Ascending aorta (tissue), 2 donors: ENCODE measurements at regions not wholly inside any gene's neighbourhood (a gene's known extent, or its start where the extent isn't known, plus 50 kb on each side); places are given as distances from the start of the nearest gene placed in this dataset.
"Not testable (repeated sequence)": the region's sequence is repeated elsewhere in the genome, so short reads cannot be mapped to it uniquely, and the experiment has no call there.

Experiments used
- DNase-seq, 2 donors: peaks; one replicate each; pipeline ENCODE4 v3.0.0-alpha.2; 2019; ENCODE audit warnings: low spot score in 2 of 2
- H3K27ac ChIP-seq, 2 donors: fragments of 200-600 bp; sonication (generic); one replicate each; pipeline ENCODE4 v1.5.1; 2016 to 2017; ENCODE audit warnings: mild to moderate bottlenecking in 1 of 2
- H3K27me3 ChIP-seq: fragments of 200-600 bp; sonication (generic); one replicate; pipeline ENCODE4 v1.5.1; 2017
- H3K36me3 ChIP-seq, 2 donors: fragments of 200-600 bp; sonication (generic); one replicate each; pipeline ENCODE4 v1.5.1; 2016
- H3K4me1 ChIP-seq, 2 donors: fragments of 200-600 bp; sonication (generic); one replicate each; pipeline ENCODE4 v1.5.1; 2016 to 2017; ENCODE audit warnings: mild to moderate bottlenecking in 1 of 2
- H3K4me3 ChIP-seq, 2 donors: fragments of 200-600 bp; sonication (generic); one replicate each; pipeline ENCODE4 v1.5.1; 2016 to 2017; ENCODE audit warnings: mild to moderate bottlenecking in 1 of 2
- H3K9me3 ChIP-seq, 2 donors: fragments of 200-600 bp; sonication (generic); one replicate each; pipeline ENCODE4 v1.5.1; 2016
- intact Hi-C: fragments of 100-400 bp; cut with DNase I; formaldehyde crosslinking; loops from one replicate; pipeline ENCODE4 v1.15.1; 2023
- TF ChIP-seq, protein P1 (sequence below), 3 experiments: fragments of 200-600 bp in 2 of 3; fragments of 450-650 bp in 1 of 3; sonication (generic) in 2 of 3; IDR thresholded peaks; one replicate each; pipeline ENCODE4 v1.5.1; 2016 to 2019; ENCODE audit warnings: antibody characterized with exemption in 3 of 3, mild to moderate bottlenecking in 1 of 3, moderate library complexity in 1 of 3

DNA sequence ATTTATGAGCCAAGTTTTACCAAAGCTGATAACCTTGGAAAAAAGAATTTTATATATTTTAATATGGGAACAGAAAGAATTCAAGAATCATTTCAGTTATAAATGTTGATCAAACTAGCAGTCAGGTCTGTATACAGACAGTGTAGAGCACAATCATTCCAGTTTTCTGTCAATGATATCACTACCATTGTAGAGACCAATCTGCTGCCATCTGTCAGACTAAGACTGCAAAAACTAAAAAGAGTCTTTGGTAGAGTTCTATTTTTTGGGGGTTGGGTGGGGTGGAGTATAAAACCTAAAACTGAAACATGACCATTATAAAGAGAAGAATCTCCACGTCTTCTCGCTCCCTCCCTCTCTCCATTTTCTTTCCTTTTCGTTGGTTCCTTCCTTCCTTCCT is 204.7 kb upstream of the UBE2E3 start:
- Histone ChIP-seq H3K27ac (no peak overlapping the region), H3K27me3 (no peaks in the 10 kb centered on the region), H3K9me3 (no peaks in the 10 kb centered on the region), H3K4me3 (no peak overlapping the region), H3K36me3 (no peaks in the 10 kb centered on the region), H3K4me1 (no peaks in the 10 kb centered on the region)
- TF ChIP-seq, protein P1, sequence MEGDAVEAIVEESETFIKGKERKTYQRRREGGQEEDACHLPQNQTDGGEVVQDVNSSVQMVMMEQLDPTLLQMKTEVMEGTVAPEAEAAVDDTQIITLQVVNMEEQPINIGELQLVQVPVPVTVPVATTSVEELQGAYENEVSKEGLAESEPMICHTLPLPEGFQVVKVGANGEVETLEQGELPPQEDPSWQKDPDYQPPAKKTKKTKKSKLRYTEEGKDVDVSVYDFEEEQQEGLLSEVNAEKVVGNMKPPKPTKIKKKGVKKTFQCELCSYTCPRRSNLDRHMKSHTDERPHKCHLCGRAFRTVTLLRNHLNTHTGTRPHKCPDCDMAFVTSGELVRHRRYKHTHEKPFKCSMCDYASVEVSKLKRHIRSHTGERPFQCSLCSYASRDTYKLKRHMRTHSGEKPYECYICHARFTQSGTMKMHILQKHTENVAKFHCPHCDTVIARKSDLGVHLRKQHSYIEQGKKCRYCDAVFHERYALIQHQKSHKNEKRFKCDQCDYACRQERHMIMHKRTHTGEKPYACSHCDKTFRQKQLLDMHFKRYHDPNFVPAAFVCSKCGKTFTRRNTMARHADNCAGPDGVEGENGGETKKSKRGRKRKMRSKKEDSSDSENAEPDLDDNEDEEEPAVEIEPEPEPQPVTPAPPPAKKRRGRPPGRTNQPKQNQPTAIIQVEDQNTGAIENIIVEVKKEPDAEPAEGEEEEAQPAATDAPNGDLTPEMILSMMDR (IDR thresholded peaks at IDR 0.05) = no peak
- DNase-seq = no peak
- intact Hi-C loops = no loop called here

DNA sequence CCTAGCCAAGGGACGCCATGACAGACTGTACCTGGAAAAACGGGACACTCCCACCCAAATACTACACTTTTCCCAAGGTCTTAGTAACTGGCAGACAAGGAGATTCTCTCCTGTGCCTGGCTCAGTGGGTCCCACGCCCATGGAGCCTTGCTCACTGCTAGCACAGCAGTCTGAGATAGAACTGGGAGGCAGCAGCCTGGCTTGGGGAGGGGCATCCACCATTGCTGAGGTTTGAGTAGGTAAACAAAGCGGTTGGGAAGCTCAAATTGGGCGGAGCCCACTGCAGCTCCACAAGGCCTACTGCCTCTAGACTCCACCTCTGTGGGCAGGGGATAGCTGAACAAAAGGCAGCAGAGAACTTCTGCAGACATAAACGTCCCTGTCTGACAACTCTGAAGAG is 215.1 kb upstream of the UBE2E3 start:
- H3K27me3 ChIP-seq, H3K4me3 ChIP-seq, H3K36me3 ChIP-seq, DNase-seq, H3K4me1 ChIP-seq, intact Hi-C loops, H3K27ac ChIP-seq, H3K9me3 ChIP-seq: not testable (repeated sequence)

DNA sequence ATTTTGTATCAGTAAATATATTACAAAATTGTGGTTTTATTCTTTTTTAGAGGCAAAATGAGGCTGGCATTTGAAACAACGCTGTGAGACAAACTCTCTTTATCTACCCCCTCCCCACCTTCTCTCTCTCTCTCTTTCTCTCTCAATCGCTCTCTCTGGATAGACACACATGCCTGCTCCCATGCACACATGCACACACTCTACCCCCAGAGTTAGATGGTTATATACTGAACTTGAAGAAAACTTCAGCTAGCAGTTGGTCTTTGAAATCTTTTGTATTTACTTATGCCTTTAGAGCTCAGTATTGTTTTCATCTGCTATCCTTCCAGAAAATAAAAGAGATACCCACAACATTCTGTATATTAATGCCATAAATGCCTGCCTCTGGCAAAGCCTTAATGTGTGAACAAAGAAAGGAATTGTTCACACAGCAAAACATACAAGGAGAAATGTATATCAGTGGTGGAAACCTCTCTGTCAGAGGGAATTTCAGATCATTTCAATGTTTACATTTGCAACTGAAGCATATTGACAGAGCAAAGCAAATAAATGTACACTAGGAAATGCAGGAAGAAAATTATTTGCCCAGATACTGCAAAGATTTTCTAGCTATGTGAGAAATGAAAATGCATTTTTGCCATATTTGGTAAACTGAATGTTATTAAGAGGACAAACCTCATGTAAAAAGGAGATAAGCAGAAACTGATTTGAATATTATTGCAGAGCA is 217.0 kb upstream of the UBE2E3 start:
- intact Hi-C loops = no loop called here
- Histone ChIP-seq H3K27me3 (no peaks in the 10 kb centered on the region), H3K9me3 (no peaks in the 10 kb centered on the region), H3K27ac (no peak overlapping the region), H3K4me1 (no peaks in the 10 kb centered on the region), H3K36me3 (no peaks in the 10 kb centered on the region), H3K4me3 (no peak overlapping the region)
- TF ChIP-seq, protein P1 (IDR thresholded peaks at IDR 0.05) = no peak
- no peak for DNase-seq

DNA sequence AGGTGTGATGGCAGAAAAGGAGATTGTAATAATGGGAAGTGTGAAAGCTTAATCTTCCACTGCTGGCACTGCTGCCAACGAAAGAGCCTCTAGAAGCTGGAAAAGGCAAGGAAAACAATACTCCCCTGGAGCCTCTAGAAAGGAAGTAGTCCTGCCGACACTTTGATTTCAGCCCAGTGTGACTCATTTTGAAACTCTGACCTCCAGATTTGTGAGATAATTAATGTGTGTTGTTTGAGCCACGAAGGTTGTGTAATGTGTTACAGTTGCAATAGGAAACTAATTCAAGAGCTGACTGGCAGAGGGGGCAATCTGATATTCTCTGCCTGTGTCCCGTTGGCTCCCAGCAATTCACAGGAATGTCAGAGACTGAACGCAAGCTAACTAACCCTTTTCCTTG is 219.2 kb upstream of the UBE2E3 start:
- H3K4me1 ChIP-seq = no peaks in the 10 kb centered on the region
- TF ChIP-seq, protein P1 (IDR thresholded peaks at IDR 0.05) = no peak
- H3K36me3 ChIP-seq = no peaks in the 10 kb centered on the region
- DNase-seq = no peak
- no peak overlapping the region for H3K27ac ChIP-seq
- no peak overlapping the region for H3K4me3 ChIP-seq
- H3K9me3 ChIP-seq = no peaks in the 10 kb centered on the region
- H3K27me3 ChIP-seq = no peaks in the 10 kb centered on the region
- intact Hi-C loops = no loop called here

DNA sequence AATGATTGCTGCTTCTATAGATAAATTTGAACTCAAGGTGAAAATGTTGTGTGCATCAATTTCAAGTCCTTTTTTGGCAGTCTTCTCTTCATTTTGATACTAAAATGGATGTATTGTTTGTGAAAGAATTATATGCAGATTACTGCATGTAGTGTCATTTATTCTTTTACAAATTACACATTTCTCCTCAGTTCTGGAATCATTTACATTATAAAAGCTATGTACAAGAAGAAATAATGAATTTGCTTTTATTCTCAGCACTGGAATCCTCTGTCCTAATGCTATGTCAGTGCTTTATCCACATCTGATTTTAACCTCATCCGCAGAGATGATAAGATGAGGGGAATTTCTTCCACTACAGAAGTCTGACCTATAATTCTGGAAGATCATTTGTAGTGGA is 220.8 kb upstream of the UBE2E3 start:
- no peaks in the 10 kb centered on the region for H3K36me3 ChIP-seq
- no peaks in the 10 kb centered on the region for H3K27me3 ChIP-seq
- H3K9me3 ChIP-seq = no peaks in the 10 kb centered on the region
- H3K27ac ChIP-seq = no peak overlapping the region
- DNase-seq = no peak
- no peaks in the 10 kb centered on the region for H3K4me1 ChIP-seq
- no peak overlapping the region for H3K4me3 ChIP-seq
- TF ChIP-seq, protein P1 (IDR thresholded peaks at IDR 0.05) = no peak
- intact Hi-C loops = no loop called here

DNA sequence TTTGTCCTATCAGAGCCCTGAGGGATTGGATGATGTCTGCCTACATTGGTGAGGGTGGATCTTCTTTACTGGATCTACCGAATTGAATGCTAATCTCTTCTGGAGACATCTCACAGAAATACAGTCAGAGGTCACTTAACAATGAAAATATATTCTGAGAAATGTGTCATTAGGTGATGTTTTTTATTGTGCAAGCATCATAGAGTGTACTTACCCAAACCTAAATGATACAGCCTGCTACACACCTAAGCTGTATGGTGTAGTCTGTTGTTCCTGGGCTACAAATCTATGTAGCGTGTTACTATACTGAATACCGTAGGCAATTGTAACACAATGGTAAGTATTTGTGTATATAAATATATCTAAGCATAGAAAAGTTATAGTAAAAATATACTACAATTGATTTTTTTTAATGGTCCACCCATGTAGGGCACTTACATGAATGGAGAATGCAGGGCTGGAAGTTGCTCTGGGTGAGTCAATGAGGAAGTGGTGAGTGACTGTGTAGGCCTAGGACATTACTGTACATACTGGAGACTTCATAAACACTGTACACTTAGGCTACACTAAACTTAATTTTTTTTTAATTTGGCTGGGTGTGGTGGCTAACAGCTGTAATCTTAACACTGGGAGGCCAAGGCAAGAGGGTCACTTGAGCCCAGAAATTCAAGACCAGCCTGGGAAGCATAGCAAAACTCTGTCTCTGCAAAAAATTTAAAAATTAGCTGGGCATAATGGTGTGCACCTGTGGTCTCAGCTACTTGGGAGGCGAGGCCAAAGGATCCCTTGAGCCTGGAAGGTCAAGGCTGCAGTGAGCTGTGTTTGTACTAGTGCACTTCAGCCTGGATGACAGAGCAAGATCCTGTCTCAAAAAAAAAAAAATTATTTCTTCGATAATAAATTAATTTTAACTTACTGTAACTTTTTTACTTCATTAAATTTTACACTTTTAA is 226.3 kb upstream of the UBE2E3 start:
- intact Hi-C loops = no loop called here
- H3K27me3 ChIP-seq = no peaks in the 10 kb centered on the region
- no peak for DNase-seq
- H3K4me1 ChIP-seq = no peaks in the 10 kb centered on the region
- no peak overlapping the region for H3K27ac ChIP-seq
- H3K36me3 ChIP-seq = no peaks in the 10 kb centered on the region
- no peak overlapping the region for H3K4me3 ChIP-seq
- TF ChIP-seq, protein P1 (IDR thresholded peaks at IDR 0.05) = no peak
- H3K9me3 ChIP-seq = no peaks in the 10 kb centered on the region
